Endothelial cell of umbilical vein (primary cell): ENCODE measurements at regions not wholly inside any gene's neighbourhood (a gene's known extent, or its start where the extent isn't known, plus 50 kb on each side); places are given as distances from the start of the nearest gene placed in this dataset.
"Not testable (repeated sequence)": the region's sequence is repeated elsewhere in the genome, so short reads cannot be mapped to it uniquely, and the experiment has no call there.

Experiments
- BruUV-seq: library from RNA; stranded (reverse); fragments of 400-500 nt; replicated peaks from 2 replicates; lab custom pipeline; 2021; lab: Mats Ljungman, UMichigan
- CTCF ChIA-PET: fragments of 300-600, 350-600 bp; sonication (Branson Sonifier 250); formaldehyde crosslinking; loops from one replicate; lab custom pipeline; 2021; ENCODE audit warnings: antibody characterized with exemption, inconsistent platforms; lab: Charles Lee
- POLR2A ChIA-PET: fragments of 300-600, 350-600 bp; sonication (Branson Sonifier 250); formaldehyde crosslinking; loops from one replicate; lab custom pipeline; 2021; ENCODE audit warnings: antibody characterized with exemption, inconsistent platforms; lab: Charles Lee
- DNase-seq: peaks from one replicate; pipeline ENCODE4 v3.0.0-alpha.2; 2011; ENCODE audit warnings: low read depth, low spot score
- FAIRE-seq: peaks from 2 replicates; lab custom pipeline; 2011; peaks lifted over from hg19 to GRCh38; lab: Jason Lieb, UNC
- H2AFZ ChIP-seq: 2 replicates; pipeline ENCODE4 v1.6.0; 2012; ENCODE audit warnings: low read depth, low read length, control low read depth, inconsistent platforms
- H3K27ac ChIP-seq: 2 replicates; pipeline ENCODE4 v1.5.1; 2011; ENCODE audit warnings: low read depth, mild to moderate bottlenecking, control low read depth, low read length, moderate library complexity; ENCODE audit not compliant: insufficient read depth
- H3K27me3 ChIP-seq, 2 experiments: 2 replicates each; pipeline versions ENCODE4 v1.6.0 to v1.6.1; 2011; ENCODE audit warnings: low read length in 2 of 2, mixed read lengths in 1 of 2; ENCODE audit not compliant: control insufficient read depth in 2 of 2, insufficient read depth in 2 of 2
- H3K36me3 ChIP-seq, 2 experiments: 2 replicates in 1 of 2; 3 replicates in 1 of 2; pipeline ENCODE4 v1.5.1; 2011; ENCODE audit warnings: low read length in 2 of 2, mild to moderate bottlenecking in 1 of 2, moderate library complexity in 1 of 2; ENCODE audit not compliant: control insufficient read depth in 2 of 2, insufficient read depth in 2 of 2; ENCODE audit errors: extremely low read depth in 1 of 2
- H3K4me1 ChIP-seq: 3 replicates; pipeline ENCODE4 v1.5.1; 2011; ENCODE audit warnings: mild to moderate bottlenecking, low read length; ENCODE audit not compliant: control insufficient read depth, insufficient read depth; ENCODE audit errors: extremely low read depth
- H3K4me2 ChIP-seq: 2 replicates; pipeline ENCODE4 v1.6.1; 2011; ENCODE audit warnings: low read length, control low read depth, mixed read lengths; ENCODE audit not compliant: insufficient read depth
- H3K4me3 ChIP-seq, 3 experiments: fragments of 200-600 bp in 1 of 3; sonication (generic), shearing (Covaris generic) in 1 of 3; replicated peaks in 1 of 3; 2 replicates each; pipeline ENCODE4 v1.5.1; 2011 to 2016; ENCODE audit warnings: control low read depth in 3 of 3, low read length in 3 of 3, mild to moderate bottlenecking in 2 of 3, inconsistent platforms in 1 of 3, low read depth in 1 of 3, moderate library complexity in 1 of 3; ENCODE audit not compliant: insufficient read depth in 1 of 3
- H3K79me2 ChIP-seq: 2 replicates; pipeline ENCODE4 v1.6.0; 2012; ENCODE audit warnings: low read length, inconsistent platforms; ENCODE audit not compliant: control insufficient read depth, insufficient read depth
- H3K9ac ChIP-seq: replicated peaks from 2 replicates; pipeline ENCODE3; 2011; ENCODE audit warnings: low read length, control low read depth; ENCODE audit not compliant: insufficient read depth; ENCODE audit errors: extremely low read depth
- H3K9me1 ChIP-seq: replicated peaks from 3 replicates; pipeline ENCODE4 v1.6.0; 2011; ENCODE audit warnings: mild to moderate bottlenecking, low read length; ENCODE audit not compliant: control insufficient read depth, insufficient read depth; ENCODE audit errors: extremely low read depth
- H3K9me3 ChIP-seq: replicated peaks from 2 replicates; pipeline ENCODE4 v1.5.1; 2012; ENCODE audit warnings: low read length, inconsistent platforms; ENCODE audit not compliant: control insufficient read depth, insufficient read depth
- H4K20me1 ChIP-seq: replicated peaks from 2 replicates; pipeline ENCODE3; 2011; ENCODE audit warnings: mild to moderate bottlenecking, low read length; ENCODE audit not compliant: control insufficient read depth, insufficient read depth; ENCODE audit errors: extremely low read depth
- EZH2 ChIP-seq: IDR thresholded peaks from 2 replicates; pipeline ENCODE4 v1.6.1; 2012; ENCODE audit warnings: borderline replicate concordance, low read depth, mild to moderate bottlenecking, moderate library complexity, low read length, inconsistent platforms; ENCODE audit not compliant: severe bottlenecking
- FOS ChIP-seq: IDR thresholded peaks from 2 replicates; pipeline ENCODE4 v1.6.1; 2011; ENCODE audit warnings: mild to moderate bottlenecking, low read length, moderate library complexity, borderline replicate concordance; ENCODE audit not compliant: insufficient read depth
- GATA2 ChIP-seq: IDR thresholded peaks from 2 replicates; pipeline ENCODE4 v1.7.0; 2011; ENCODE audit warnings: low read depth, mild to moderate bottlenecking, moderate library complexity, mixed read lengths, low read length; ENCODE audit not compliant: insufficient read length, insufficient read depth
- JUN ChIP-seq: IDR thresholded peaks from 2 replicates; pipeline ENCODE4 v1.6.1; 2011; ENCODE audit warnings: borderline replicate concordance, low read depth; ENCODE audit not compliant: insufficient read length, insufficient read depth
- MYC ChIP-seq: IDR thresholded peaks from one replicate; pipeline ENCODE4 v1.6.1; 2011; ENCODE audit warnings: mild to moderate bottlenecking, low read depth, low read length
- POLR2A ChIP-seq: IDR thresholded peaks from 2 replicates; pipeline ENCODE4 v1.6.1; 2012; ENCODE audit warnings: low read depth, mild to moderate bottlenecking, control low read depth, low read length
- POLR2AphosphoS5 ChIP-seq: IDR thresholded peaks from 2 replicates; pipeline ENCODE4 v1.6.1; 2012; ENCODE audit warnings: low read depth, mild to moderate bottlenecking, control low read depth, low read length, moderate library complexity; ENCODE audit not compliant: insufficient read depth
- dilution Hi-C: fragments of 300-500 bp; cut with MboI; formaldehyde crosslinking; loops from one replicate; pipeline ENCODE4 v1.15.0; 2019; ENCODE audit warnings: low sequenced_read_pairs; ENCODE audit not compliant: extremely low pct_ligation_motif_present
- intact Hi-C: fragments of 100-400 bp; cut with micrococcal nuclease; formaldehyde crosslinking; loops from one replicate; pipeline ENCODE4 v1.10.0; 2022
- TF ChIP-seq, protein P1 (sequence below): IDR thresholded peaks from 2 replicates; pipeline ENCODE4 v1.6.1; 2011; ENCODE audit not compliant: insufficient read depth, insufficient read length
- TF ChIP-seq, protein P2 (sequence below), 2 donors: IDR thresholded peaks; 1 replicate in 1 of 2; 2 replicates in 1 of 2; pipeline ENCODE4 v1.5.1; 2011; ENCODE audit warnings: low read length in 2 of 2, mild to moderate bottlenecking in 2 of 2, moderate library complexity in 2 of 2, control low read depth in 1 of 2, inconsistent platforms in 1 of 2, low read depth in 1 of 2; ENCODE audit not compliant: insufficient read depth in 1 of 2; ENCODE audit errors: extremely low read depth in 1 of 2

DNA sequence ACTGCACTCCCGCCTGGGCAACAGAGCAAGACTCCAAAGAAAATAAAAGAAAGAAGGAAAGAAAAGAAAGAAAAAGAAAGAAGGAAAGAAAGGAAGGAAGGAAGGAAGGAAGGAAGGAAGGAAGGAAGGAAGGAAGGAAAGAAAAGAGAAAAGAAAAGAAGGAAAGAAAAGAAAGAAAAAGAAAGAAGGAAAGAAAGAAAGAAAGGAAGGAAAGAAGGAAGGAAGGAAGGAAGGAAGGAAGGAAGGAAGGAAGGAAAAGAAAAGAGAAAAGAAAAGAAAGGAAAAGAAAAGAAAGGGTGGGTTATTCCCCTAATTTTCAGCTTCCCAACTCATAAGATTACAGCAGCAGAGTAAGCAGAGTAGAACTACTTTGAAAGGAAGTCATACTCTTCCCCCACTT is 64.4 kb downstream of the TMEM200C start:
- H3K9me3 ChIP-seq, DNase-seq, H2AFZ ChIP-seq, H3K4me1 ChIP-seq, H3K27me3 ChIP-seq, FAIRE-seq, H3K9me1 ChIP-seq, CTCF ChIA-PET, H3K36me3 ChIP-seq, H3K27ac ChIP-seq, H3K4me3 ChIP-seq, H3K4me2 ChIP-seq, H3K9ac ChIP-seq, dilution Hi-C loops, POLR2A ChIA-PET, intact Hi-C loops, BruUV-seq, H4K20me1 ChIP-seq, H3K79me2 ChIP-seq: not testable (repeated sequence)

DNA sequence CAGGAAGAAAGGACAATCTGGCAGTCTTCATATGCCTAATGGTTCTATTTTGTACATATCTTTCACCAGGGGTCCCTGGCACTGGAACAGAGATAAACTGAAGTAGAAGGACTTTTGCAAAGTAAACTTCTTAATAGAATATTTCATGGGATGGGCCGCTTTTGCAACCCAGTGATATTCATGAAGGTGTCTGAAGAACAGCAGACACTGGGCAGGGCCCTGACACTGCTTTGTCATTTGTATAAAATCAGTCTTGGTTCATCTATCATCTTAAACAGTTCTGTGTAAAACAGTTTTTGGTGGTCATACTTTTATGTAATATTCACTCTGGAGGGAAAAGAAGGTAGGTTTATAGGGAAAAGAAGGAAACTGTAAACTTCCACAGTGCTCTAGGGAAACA is 66.4 kb downstream of the TMEM200C start:
- Histone ChIP-seq H4K20me1 (no peaks in the 10 kb centered on the region), H3K4me2 (no peak overlapping the region), H3K9me1 (no peaks in the 10 kb centered on the region), H3K9me3 (no peaks in the 10 kb centered on the region), H3K79me2 (no peaks in the 10 kb centered on the region), H3K9ac (no peak overlapping the region), H3K4me3 (no peak overlapping the region), H3K27ac (no peak overlapping the region), H3K4me1 (no peaks in the 10 kb centered on the region), H2AFZ (no peak overlapping the region), H3K36me3 (no peaks in the 10 kb centered on the region), H3K27me3 (no peaks in the 10 kb centered on the region)
- intact Hi-C loops (no loop called here), dilution Hi-C loops (no loop called here)
- DNase-seq (no peak), FAIRE-seq (no peak)
- no TSS peak for BruUV-seq
- ChIA-PET CTCF (interaction anchor here (0.6 kb wide), 1 partner anchor 1226 kb away, joined by 6 read pairs; no protein-coding TSS in a partner anchor), POLR2A (no interaction called here)
- no peak for TF ChIP-seq POLR2AphosphoS5
- TF ChIP-seq FOS: no peak
- TF ChIP-seq, protein P1, sequence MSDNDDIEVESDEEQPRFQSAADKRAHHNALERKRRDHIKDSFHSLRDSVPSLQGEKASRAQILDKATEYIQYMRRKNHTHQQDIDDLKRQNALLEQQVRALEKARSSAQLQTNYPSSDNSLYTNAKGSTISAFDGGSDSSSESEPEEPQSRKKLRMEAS: no peak
- TF ChIP-seq POLR2A: no peak
- no peak for TF ChIP-seq GATA2
- no peak for TF ChIP-seq MYC
- TF ChIP-seq EZH2: no peak
- TF ChIP-seq, protein P2, sequence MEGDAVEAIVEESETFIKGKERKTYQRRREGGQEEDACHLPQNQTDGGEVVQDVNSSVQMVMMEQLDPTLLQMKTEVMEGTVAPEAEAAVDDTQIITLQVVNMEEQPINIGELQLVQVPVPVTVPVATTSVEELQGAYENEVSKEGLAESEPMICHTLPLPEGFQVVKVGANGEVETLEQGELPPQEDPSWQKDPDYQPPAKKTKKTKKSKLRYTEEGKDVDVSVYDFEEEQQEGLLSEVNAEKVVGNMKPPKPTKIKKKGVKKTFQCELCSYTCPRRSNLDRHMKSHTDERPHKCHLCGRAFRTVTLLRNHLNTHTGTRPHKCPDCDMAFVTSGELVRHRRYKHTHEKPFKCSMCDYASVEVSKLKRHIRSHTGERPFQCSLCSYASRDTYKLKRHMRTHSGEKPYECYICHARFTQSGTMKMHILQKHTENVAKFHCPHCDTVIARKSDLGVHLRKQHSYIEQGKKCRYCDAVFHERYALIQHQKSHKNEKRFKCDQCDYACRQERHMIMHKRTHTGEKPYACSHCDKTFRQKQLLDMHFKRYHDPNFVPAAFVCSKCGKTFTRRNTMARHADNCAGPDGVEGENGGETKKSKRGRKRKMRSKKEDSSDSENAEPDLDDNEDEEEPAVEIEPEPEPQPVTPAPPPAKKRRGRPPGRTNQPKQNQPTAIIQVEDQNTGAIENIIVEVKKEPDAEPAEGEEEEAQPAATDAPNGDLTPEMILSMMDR (IDR thresholded peaks at IDR 0.05; ENCODE audit: extremely low read depth in 1 of 2, insufficient read depth in 1 of 2, low read depth in 1 of 2, low read length in 2 of 2): no peak
- no peak for TF ChIP-seq JUN
